GM23338 (cell line): ENCODE measurements at regions not wholly inside any gene's neighbourhood (a gene's known extent, or its start where the extent isn't known, plus 50 kb on each side); places are given as distances from the start of the nearest gene placed in this dataset.

Experiments used
- ATAC-seq: fragments of 200-7000 bp; cut with Tn5 transposase; 3 replicates; pipeline ENCODE4 v1.9.1; 2020
- DNase-seq: peaks from one replicate; pipeline ENCODE4 v3.0.0-alpha.2; 2015; ENCODE audit warnings: low spot score
- H2AFZ ChIP-seq: fragments of 200-600 bp; sonication (generic); 2 replicates; pipeline ENCODE4 v1.8.0; 2016; ENCODE audit warnings: antibody characterized with exemption, mild to moderate bottlenecking, moderate library complexity
- H3F3A ChIP-seq: fragments of 200-600 bp; sonication (generic); replicated peaks from 2 replicates; pipeline ENCODE4 v1.8.0; 2017; ENCODE audit warnings: antibody characterized with exemption, mixed run types, low read depth
- H3K27ac ChIP-seq: fragments of 200-600 bp; sonication (generic); 2 replicates; pipeline ENCODE4 v1.6.1; 2016; ENCODE audit warnings: low read depth
- H3K27me3 ChIP-seq: fragments of 200-600 bp; sonication (generic); 2 replicates; pipeline ENCODE4 v1.8.0; 2016; ENCODE audit warnings: mild to moderate bottlenecking, mixed run types, moderate library complexity; ENCODE audit not compliant: insufficient read depth
- H3K36me3 ChIP-seq: fragments of 200-600 bp; sonication (generic); 2 replicates; pipeline ENCODE4 v1.8.0; 2016; ENCODE audit warnings: mild to moderate bottlenecking; ENCODE audit not compliant: insufficient read depth
- H3K4me1 ChIP-seq: fragments of 200-600 bp; sonication (generic); 2 replicates; pipeline ENCODE4 v1.8.0; 2016; ENCODE audit warnings: mild to moderate bottlenecking, moderate library complexity; ENCODE audit not compliant: insufficient read depth
- H3K4me2 ChIP-seq: fragments of 200-600 bp; sonication (generic); 2 replicates; pipeline ENCODE4 v1.7.1; 2017; ENCODE audit warnings: mixed run types
- H3K4me3 ChIP-seq: fragments of 200-600 bp; sonication (generic); 2 replicates; pipeline ENCODE4 v1.6.1; 2016; ENCODE audit warnings: mixed run types
- H3K79me2 ChIP-seq: fragments of 200-600 bp; sonication (generic); replicated peaks from 2 replicates; pipeline ENCODE4 v1.8.0; 2017; ENCODE audit warnings: mild to moderate bottlenecking; ENCODE audit not compliant: insufficient read depth
- H3K9me2 ChIP-seq: fragments of 200-600 bp; sonication (generic); 2 replicates; pipeline ENCODE4 v1.8.0; 2017; ENCODE audit not compliant: insufficient read depth
- H4K20me1 ChIP-seq: fragments of 200-600 bp; sonication (generic); replicated peaks from 2 replicates; pipeline ENCODE4 v1.8.0; 2017; ENCODE audit warnings: mild to moderate bottlenecking; ENCODE audit not compliant: insufficient read depth
- H3K27ac Mint-ChIP-seq: 2 replicates; pipeline ENCODE4 v1.8.0; 2020; ENCODE audit warnings: inconsistent platforms, mild to moderate bottlenecking, moderate library complexity, mixed read lengths
- H3K27me3 Mint-ChIP-seq: 3 replicates; pipeline ENCODE4 v1.8.0; 2022; ENCODE audit warnings: low read depth, mild to moderate bottlenecking, moderate library complexity, mixed read lengths, inconsistent platforms; ENCODE audit not compliant: insufficient read depth, poor library complexity
- H3K36me3 Mint-ChIP-seq: 3 replicates; pipeline ENCODE4 v1.8.0; 2021; ENCODE audit warnings: low read depth, mild to moderate bottlenecking, inconsistent platforms, moderate library complexity, mixed read lengths
- H3K4me1 Mint-ChIP-seq: 3 replicates; pipeline ENCODE4 v1.8.0; 2020; ENCODE audit warnings: mild to moderate bottlenecking, inconsistent platforms, mixed read lengths
- H3K4me3 Mint-ChIP-seq: 3 replicates; pipeline ENCODE4 v1.8.0; 2021; ENCODE audit warnings: moderate library complexity, mild to moderate bottlenecking, inconsistent platforms, mixed read lengths
- H3K9me3 Mint-ChIP-seq: 3 replicates; pipeline ENCODE4 v1.8.0; 2020; ENCODE audit warnings: moderate library complexity, mild to moderate bottlenecking, inconsistent platforms, mixed read lengths
- CTCF ChIP-seq, 2 experiments: fragments of 200-600 bp in 1 of 2; sonication (generic) in 1 of 2; conservative IDR thresholded peaks; 2 replicates each; pipeline versions ENCODE4 v1.5.1 to v1.6.1; 2016 to 2017; ENCODE audit warnings: antibody characterized with exemption in 2 of 2, low read depth in 2 of 2, mild to moderate bottlenecking in 2 of 2, moderate library complexity in 1 of 2
- ETS1 ChIP-seq: IDR thresholded peaks from 2 replicates; pipeline ENCODE4 v1.6.1; 2016; ENCODE audit warnings: antibody characterized with exemption
- NANOG ChIP-seq: IDR thresholded peaks from 2 replicates; pipeline ENCODE4 v1.6.1; 2016; ENCODE audit warnings: antibody characterized with exemption, borderline replicate concordance
- POLR2AphosphoS5 ChIP-seq: IDR thresholded peaks from 2 replicates; pipeline ENCODE4 v1.6.1; 2016; ENCODE audit warnings: antibody characterized with exemption, low read depth
- REST ChIP-seq: IDR thresholded peaks from one replicate; pipeline ENCODE4 v1.6.1; 2018; ENCODE audit warnings: antibody characterized with exemption; ENCODE audit not compliant: unreplicated experiment
- STAT1 ChIP-seq: IDR thresholded peaks from one replicate; pipeline ENCODE4 v1.6.1; 2016; ENCODE audit warnings: antibody characterized with exemption; ENCODE audit not compliant: unreplicated experiment

GRCh38 chr20:53738039-53738944 lies 144.7 kb upstream of the ZNF217 start:
- H3K4me3 ChIP-seq, result no peak overlapping the region
- peak overlapping the region; percentile 43; the same call in 2 of the 3 replicates for H3K4me3 Mint-ChIP-seq
- peaks cover 63% of the 10 kb centered on the region for H3K4me1 ChIP-seq
- TF ChIP-seq REST, result no peak
- no peak for TF ChIP-seq STAT1
- TF ChIP-seq POLR2AphosphoS5, result no peak
- no peak for TF ChIP-seq NANOG
- no peaks in the 10 kb centered on the region for H3K9me2 ChIP-seq
- no peaks in the 10 kb centered on the region for H3K36me3 ChIP-seq
- peaks cover 9% of the 10 kb centered on the region for H3K27me3 Mint-ChIP-seq
- ATAC-seq, result peak; percentile 62
- H4K20me1 ChIP-seq, result no peaks in the 10 kb centered on the region
- peak overlapping the region; percentile 67; the same call in 1 of the 2 replicates for H2AFZ ChIP-seq
- H3K27me3 ChIP-seq, result no peaks in the 10 kb centered on the region
- H3K27ac ChIP-seq, result peak overlapping the region; percentile 95
- no peaks in the 10 kb centered on the region for H3K79me2 ChIP-seq
- H3F3A ChIP-seq, result no peaks in the 10 kb centered on the region
- peak; percentile 75 for DNase-seq
- H3K36me3 Mint-ChIP-seq, result no peaks in the 10 kb centered on the region
- peaks cover 69% of the 10 kb centered on the region for H3K4me1 Mint-ChIP-seq
- peak overlapping the region; percentile 65 for H3K4me2 ChIP-seq
- peak overlapping the region; percentile 93 for H3K27ac Mint-ChIP-seq
- H3K9me3 Mint-ChIP-seq, result no peaks in the 10 kb centered on the region

GRCh38 chr20:53737396-53738038 lies 143.9 kb upstream of the ZNF217 start:
- peaks cover 63% of the 10 kb centered on the region for H3K4me1 ChIP-seq
- Mint-ChIP-seq H3K27me3 (peaks cover 13% of the 10 kb centered on the region), H3K4me3 (no peak overlapping the region), H3K9me3 (no peaks in the 10 kb centered on the region), H3K4me1 (peaks cover 69% of the 10 kb centered on the region), H3K27ac (peak overlapping the region; percentile 98), H3K36me3 (no peaks in the 10 kb centered on the region)
- no peaks in the 10 kb centered on the region for H4K20me1 ChIP-seq
- peak overlapping the region; percentile 95 for H3K27ac ChIP-seq
- H3F3A ChIP-seq, result no peaks in the 10 kb centered on the region
- no peaks in the 10 kb centered on the region for H3K27me3 ChIP-seq
- H3K9me2 ChIP-seq, result no peaks in the 10 kb centered on the region
- no peaks in the 10 kb centered on the region for H3K79me2 ChIP-seq
- peak overlapping the region; percentile 67; the same call in 1 of the 2 replicates for H2AFZ ChIP-seq
- ATAC-seq (no peak; the same call in 2 of the 3 replicates), DNase-seq (peak; percentile 22)
- peak overlapping the region; percentile 65 for H3K4me2 ChIP-seq
- H3K4me3 ChIP-seq, result peak overlapping the region; percentile 19; the same call in 1 of the 2 replicates
- no peaks in the 10 kb centered on the region for H3K36me3 ChIP-seq
- TF ChIP-seq ETS1 (no peak), CTCF (conservative IDR thresholded peaks at IDR 0.05; ENCODE audit: low read depth in 2 of 2) (no peak), STAT1 (no peak)
